ENCODE measurements at regions not wholly inside any gene's neighbourhood (a gene's known extent, or its start where the extent isn't known, plus 50 kb on each side); places are given as distances from the start of the nearest gene placed in this dataset.

- POLR2A ChIA-PET, result no interaction called here
- no peak overlapping the region for H3K4me3 ChIP-seq (ENCODE audit: low read depth, low read length)
- CTCF ChIA-PET, result no interaction called here
- H3K4me1 ChIP-seq (ENCODE audit: control insufficient read depth, insufficient read depth, low read length), result no peaks in the 10 kb centered on the region
- no peaks in the 10 kb centered on the region for H3K36me3 ChIP-seq (ENCODE audit: control insufficient read depth in 2 of 2, insufficient read depth in 1 of 2, low read length in 2 of 2)
- TF ChIP-seq ZNF132 (tag by site-specific recombination; IDR thresholded peaks at IDR 0.05; ENCODE audit: borderline replicate concordance) (no peak), TRIM28 (IDR thresholded peaks at IDR 0.05; ENCODE audit: borderline replicate concordance, low read length) (no peak)
- no peaks in the 10 kb centered on the region for H3K9me3 ChIP-seq (ENCODE audit: control insufficient read depth, insufficient read depth, low read depth, low read length)
- H3K27ac ChIP-seq (ENCODE audit: extremely low read depth, low read depth, low read length), result no peak overlapping the region
Observed at GRCh38 chr7:91463330-91463729, 199.1 kb downstream of the FZD1 start.

GRCh38 chr7:91465595-91466061, 201.4 kb downstream of the FZD1 start:
- TF ChIP-seq ZNF311 (tag by site-specific recombination; IDR thresholded peaks at IDR 0.05; ENCODE audit: borderline replicate concordance) (no peak), ZBTB8A (tag by site-specific recombination; IDR thresholded peaks at IDR 0.05) (no peak), ZNF488 (tag by site-specific recombination; IDR thresholded peaks at IDR 0.05) (no peak), ZNF112 (tag by site-specific recombination; IDR thresholded peaks at IDR 0.05) (no peak), ZNF529 (tag by site-specific recombination; IDR thresholded peaks at IDR 0.05; ENCODE audit: insufficient replicate concordance) (no peak), OVOL3 (tag by site-specific recombination; IDR thresholded peaks at IDR 0.05) (no peak), ZNF555 (tag by site-specific recombination; conservative IDR thresholded peaks at IDR 0.05) (no peak), ZNF23 (tag by site-specific recombination; IDR thresholded peaks at IDR 0.05; ENCODE audit: borderline replicate concordance) (no peak), ZBTB10 (tag by site-specific recombination; IDR thresholded peaks at IDR 0.05) (no peak), GLI4 (tag by site-specific recombination; IDR thresholded peaks at IDR 0.05) (no peak), ZNF10 (tag by site-specific recombination; IDR thresholded peaks at IDR 0.05) (no peak), SP7 (tag by site-specific recombination; IDR thresholded peaks at IDR 0.05) (no peak), SP3 (tag by site-specific recombination; IDR thresholded peaks at IDR 0.05) (no peak), ZXDB (tag by site-specific recombination; IDR thresholded peaks at IDR 0.05) (no peak)
- H3K4me1 ChIP-seq (ENCODE audit: control insufficient read depth, insufficient read depth, low read length), result no peaks in the 10 kb centered on the region
- POLR2A ChIA-PET, result no interaction called here
- H3K4me3 ChIP-seq (ENCODE audit: low read depth, low read length), result no peak overlapping the region
- no peaks in the 10 kb centered on the region for H3K36me3 ChIP-seq (ENCODE audit: control insufficient read depth in 2 of 2, insufficient read depth in 1 of 2, low read length in 2 of 2)
- CTCF ChIA-PET, result no interaction called here
- H3K27ac ChIP-seq (ENCODE audit: extremely low read depth, low read depth, low read length), result no peak overlapping the region
- H3K9me3 ChIP-seq (ENCODE audit: control insufficient read depth, insufficient read depth, low read depth, low read length), result no peaks in the 10 kb centered on the region

DNA sequence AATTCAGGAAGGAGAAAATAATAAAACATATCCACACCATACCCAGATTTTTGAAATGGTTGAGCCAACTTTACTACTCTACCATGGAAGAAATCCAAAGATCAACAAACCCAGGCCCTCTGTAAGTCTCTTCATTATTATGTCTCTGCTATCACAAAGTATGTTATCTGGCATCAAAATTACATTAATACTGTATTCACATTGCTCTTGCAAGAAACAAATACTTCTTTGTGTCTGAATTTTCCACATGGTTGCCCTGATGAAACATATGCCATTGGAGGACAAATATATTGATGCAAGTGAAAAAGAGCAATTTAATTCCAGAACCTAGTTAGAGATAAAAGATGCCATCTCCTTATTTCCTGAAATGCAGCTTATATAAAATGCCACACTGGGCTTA, 204.0 kb downstream of the FZD1 start:
- Histone ChIP-seq H3K4me1 (ENCODE audit: control insufficient read depth, insufficient read depth, low read length) (no peaks in the 10 kb centered on the region), H3K9me3 (ENCODE audit: control insufficient read depth, insufficient read depth, low read depth, low read length) (no peaks in the 10 kb centered on the region), H3K27ac (ENCODE audit: extremely low read depth, low read depth, low read length) (no peak overlapping the region), H3K4me3 (ENCODE audit: low read depth, low read length) (no peak overlapping the region), H3K36me3 (ENCODE audit: control insufficient read depth in 2 of 2, insufficient read depth in 1 of 2, low read length in 2 of 2) (no peaks in the 10 kb centered on the region)
- POLR2A ChIA-PET, result no interaction called here
- TF ChIP-seq ZBTB11 (tag by site-specific recombination; conservative IDR thresholded peaks at IDR 0.05; ENCODE audit: low read depth), result no peak
- TF ChIP-seq ZNF660 (tag by site-specific recombination; IDR thresholded peaks at IDR 0.05), result no peak
- no peak for TF ChIP-seq OVOL3 (tag by site-specific recombination; IDR thresholded peaks at IDR 0.05)
- CTCF ChIA-PET, result no interaction called here
